Right lobe of liver (tissue), 6 donors: ENCODE measurements at regions not wholly inside any gene's neighbourhood (a gene's known extent, or its start where the extent isn't known, plus 50 kb on each side); places are given as distances from the start of the nearest gene placed in this dataset.

ENCODE experiments used
- ATAC-seq, 4 donors: fragments of 200-7000 bp; cut with Tn5 transposase; one replicate each; pipeline ENCODE4 v1.9.1; 2020; ENCODE audit warnings: mild to moderate bottlenecking in 4 of 4, moderate library complexity in 4 of 4
- DNase-seq, 3 donors: peaks; one replicate each; pipeline ENCODE4 v3.0.0-alpha.2; 2020
- H3K27ac ChIP-seq, 3 donors: fragments of 200-600 bp; one replicate each; pipeline ENCODE4 v1.8.0; 2022
- H3K27me3 ChIP-seq, 2 donors: fragments of 200-600 bp; one replicate each; pipeline ENCODE4 v1.8.0; 2022
- H3K36me3 ChIP-seq, 4 donors: fragments of 200-600 bp; sonication (generic) in 1 of 4; one replicate each; pipeline versions ENCODE4 v1.5.1 to v1.8.0; 2017 to 2022; ENCODE audit warnings: control low read depth in 1 of 4
- H3K4me1 ChIP-seq, 4 donors: fragments of 200-600 bp; sonication (generic) in 1 of 4; one replicate each; pipeline versions ENCODE4 v1.5.1 to v1.8.0; 2017 to 2022; ENCODE audit warnings: control low read depth in 1 of 4
- H3K4me3 ChIP-seq, 3 donors: fragments of 200-600 bp; one replicate each; pipeline ENCODE4 v1.8.0; 2022
- H3K9me3 ChIP-seq, 4 donors: fragments of 200-600 bp; sonication (generic) in 1 of 4; one replicate each; pipeline versions ENCODE4 v1.5.1 to v1.8.0; 2017 to 2022; ENCODE audit warnings: control low read depth in 1 of 4
- POLR2A ChIP-seq: fragments of 450-650 bp; IDR thresholded peaks from one replicate; pipeline ENCODE4 v1.6.1; 2017; ENCODE audit warnings: antibody characterized with exemption, mild to moderate bottlenecking
- WGBS: methylation state at CpG from one replicate; pipeline ENCODE4 v1.1.6; 2018; ENCODE audit warnings: low coverage, low lambda C conversion rate; ENCODE audit not compliant: insufficient coverage; ENCODE audit errors: missing lambda C conversion rate; 5-methylcytosine and 5-hydroxymethylcytosine counted together
- intact Hi-C, 2 donors: fragments of 100-400 bp; cut with DNase I; formaldehyde crosslinking; loops; one replicate each; pipeline versions ENCODE4 v1.11.2 to v1.14.1; 2022
- TF ChIP-seq, protein P1 (sequence below), 4 donors: fragments of 200-600 bp in 3 of 4; fragments of 450-650 bp in 1 of 4; IDR thresholded peaks; one replicate each; pipeline versions ENCODE4 v1.5.1 to v1.8.0; 2016 to 2022; ENCODE audit warnings: antibody characterized with exemption in 4 of 4, mild to moderate bottlenecking in 2 of 4
- donor health status: DM: no; HTN: yes; CAD: no.
- donor health status: DM: no; HTN: no; CAD: no.
- donor health status: DM: no; HTN: no; CAD: no.
- donor health status: DM: no; HTN: yes; CAD: no.
- donor health status: DM: no; HTN: yes; CAD: no.

DNA sequence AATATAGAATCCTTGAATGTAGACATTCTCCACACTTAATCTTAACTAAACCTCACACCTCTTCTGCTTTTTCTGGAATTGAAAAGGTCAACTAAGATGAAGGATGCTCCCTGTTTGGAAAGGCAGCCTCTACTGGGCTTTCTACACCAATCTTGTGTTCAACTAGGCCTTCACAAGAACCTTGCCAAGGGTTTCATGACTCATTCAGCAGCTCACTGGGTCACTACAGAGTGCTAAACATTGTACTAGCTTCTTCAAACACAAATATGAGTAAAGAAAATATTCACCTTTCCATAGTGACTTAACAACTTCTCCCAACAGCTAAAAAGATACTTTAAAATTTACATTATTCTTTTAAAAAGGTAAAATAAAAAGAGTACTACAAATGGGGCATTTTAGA is 135.3 kb upstream of the PRMT6 start:
- Histone ChIP-seq H3K9me3 (no peaks in the 10 kb centered on the region), H3K27ac (no peak overlapping the region), H3K27me3 (no peaks in the 10 kb centered on the region), H3K4me3 (no peak overlapping the region), H3K4me1 (no peaks in the 10 kb centered on the region), H3K36me3 (no peaks in the 10 kb centered on the region)
- ATAC-seq (no peak), DNase-seq (no peak)
- no peak for TF ChIP-seq POLR2A
- TF ChIP-seq, protein P1, sequence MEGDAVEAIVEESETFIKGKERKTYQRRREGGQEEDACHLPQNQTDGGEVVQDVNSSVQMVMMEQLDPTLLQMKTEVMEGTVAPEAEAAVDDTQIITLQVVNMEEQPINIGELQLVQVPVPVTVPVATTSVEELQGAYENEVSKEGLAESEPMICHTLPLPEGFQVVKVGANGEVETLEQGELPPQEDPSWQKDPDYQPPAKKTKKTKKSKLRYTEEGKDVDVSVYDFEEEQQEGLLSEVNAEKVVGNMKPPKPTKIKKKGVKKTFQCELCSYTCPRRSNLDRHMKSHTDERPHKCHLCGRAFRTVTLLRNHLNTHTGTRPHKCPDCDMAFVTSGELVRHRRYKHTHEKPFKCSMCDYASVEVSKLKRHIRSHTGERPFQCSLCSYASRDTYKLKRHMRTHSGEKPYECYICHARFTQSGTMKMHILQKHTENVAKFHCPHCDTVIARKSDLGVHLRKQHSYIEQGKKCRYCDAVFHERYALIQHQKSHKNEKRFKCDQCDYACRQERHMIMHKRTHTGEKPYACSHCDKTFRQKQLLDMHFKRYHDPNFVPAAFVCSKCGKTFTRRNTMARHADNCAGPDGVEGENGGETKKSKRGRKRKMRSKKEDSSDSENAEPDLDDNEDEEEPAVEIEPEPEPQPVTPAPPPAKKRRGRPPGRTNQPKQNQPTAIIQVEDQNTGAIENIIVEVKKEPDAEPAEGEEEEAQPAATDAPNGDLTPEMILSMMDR (IDR thresholded peaks at IDR 0.05): no peak
- intact Hi-C loops: no loop called here

DNA sequence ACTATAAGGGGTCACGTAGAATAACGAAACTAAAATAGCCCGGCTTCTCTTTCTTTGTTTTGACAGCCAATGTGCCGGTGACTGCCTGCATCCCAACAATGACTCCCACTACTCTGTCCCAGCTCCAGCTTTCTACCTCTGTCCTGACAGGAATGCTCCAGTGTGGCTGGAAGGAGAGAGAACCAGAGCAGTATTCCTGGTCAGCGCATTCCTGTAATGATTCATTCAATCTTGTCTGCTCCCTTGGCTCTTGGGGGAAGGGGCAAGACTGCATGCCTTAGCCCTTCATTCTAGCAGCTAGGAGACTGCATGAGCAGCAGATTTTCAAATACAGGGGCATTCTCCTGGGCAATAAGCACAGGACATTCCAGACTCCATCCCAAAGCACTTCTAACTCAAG is 132.1 kb upstream of the PRMT6 start:
- H3K27me3 ChIP-seq: no peaks in the 10 kb centered on the region
- no peak for TF ChIP-seq POLR2A
- intact Hi-C loops: no loop called here
- no peaks in the 10 kb centered on the region for H3K4me1 ChIP-seq
- DNase-seq (no peak), ATAC-seq (no peak)
- H3K9me3 ChIP-seq: no peaks in the 10 kb centered on the region
- no peak overlapping the region for H3K27ac ChIP-seq
- H3K4me3 ChIP-seq: no peak overlapping the region
- no peaks in the 10 kb centered on the region for H3K36me3 ChIP-seq
- 77% methylated on average over 5 of the region's 5 CpGs for WGBS

DNA sequence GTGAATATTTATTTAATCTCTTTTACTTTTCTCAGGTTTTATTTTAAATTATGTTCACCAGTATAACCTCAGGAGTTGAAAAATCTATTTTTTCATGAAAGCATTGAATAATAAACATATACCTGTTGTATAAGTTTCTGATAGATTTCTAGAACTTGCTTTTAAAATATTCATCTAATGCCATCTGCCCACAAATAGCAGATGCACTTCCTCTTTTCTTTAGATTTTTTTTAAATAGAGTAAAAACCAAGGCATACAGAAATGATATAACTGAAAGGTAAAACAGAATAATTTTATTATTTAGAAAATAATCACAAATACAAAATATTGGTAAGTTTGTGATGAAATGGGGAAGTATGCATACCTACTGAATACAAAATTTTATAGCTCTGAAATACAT is 130.7 kb upstream of the PRMT6 start:
- ATAC-seq (no peak), DNase-seq (no peak)
- Histone ChIP-seq H3K36me3 (no peaks in the 10 kb centered on the region), H3K27me3 (no peaks in the 10 kb centered on the region), H3K4me1 (no peaks in the 10 kb centered on the region), H3K27ac (no peak overlapping the region), H3K4me3 (no peak overlapping the region), H3K9me3 (no peaks in the 10 kb centered on the region)
- intact Hi-C loops: no loop called here
- TF ChIP-seq POLR2A: no peak
- TF ChIP-seq, protein P1 (IDR thresholded peaks at IDR 0.05): no peak

GRCh38 chr1:106926803-106927582 is 129.5 kb upstream of the PRMT6 start:
- DNase-seq (no peak), ATAC-seq (no peak)
- Histone ChIP-seq H3K9me3 (no peaks in the 10 kb centered on the region), H3K27ac (no peak overlapping the region), H3K4me1 (no peaks in the 10 kb centered on the region), H3K27me3 (no peaks in the 10 kb centered on the region), H3K4me3 (no peak overlapping the region), H3K36me3 (no peaks in the 10 kb centered on the region)
- intact Hi-C loops: no loop called here
- TF ChIP-seq, protein P1 (IDR thresholded peaks at IDR 0.05): no peak
- TF ChIP-seq POLR2A: no peak
- 42% methylated on average over 5 of the region's 5 CpGs for WGBS

DNA sequence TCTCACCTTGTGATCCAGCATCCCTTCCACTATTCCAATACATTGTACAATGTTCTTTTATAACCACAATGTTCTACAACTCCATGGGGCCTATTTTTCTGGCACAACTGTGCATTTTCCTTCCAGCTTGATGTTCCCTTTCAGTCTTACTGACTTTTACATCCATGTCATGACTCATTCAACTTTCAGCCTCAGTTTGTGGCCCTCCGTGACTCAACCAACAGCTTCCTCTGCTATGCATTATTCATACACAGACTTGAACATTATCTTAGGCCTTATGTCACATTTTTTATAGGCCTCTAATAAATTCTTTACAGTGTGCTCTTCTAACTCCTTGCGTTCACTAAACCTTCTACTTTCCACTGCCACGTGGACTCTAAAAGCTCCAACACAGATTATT is 119.4 kb upstream of the PRMT6 start:
- Histone ChIP-seq H3K4me3 (no peak overlapping the region), H3K36me3 (no peaks in the 10 kb centered on the region), H3K4me1 (no peaks in the 10 kb centered on the region), H3K27me3 (no peaks in the 10 kb centered on the region), H3K9me3 (no peaks in the 10 kb centered on the region), H3K27ac (no peak overlapping the region)
- TF ChIP-seq, protein P1 (IDR thresholded peaks at IDR 0.05): no peak
- no peak for TF ChIP-seq POLR2A
- intact Hi-C loops: no loop called here
- DNase-seq: no peak
- ATAC-seq: no peak
- 37% methylated on average over 3 of the region's 3 CpGs for WGBS
